ENCODE measurements at regions not wholly inside any gene's neighbourhood (a gene's known extent, or its start where the extent isn't known, plus 50 kb on each side); places are given as distances from the start of the nearest gene placed in this dataset.
"Not testable (repeated sequence)": the region's sequence is repeated elsewhere in the genome, so short reads cannot be mapped to it uniquely, and the experiment has no call there.

DNA sequence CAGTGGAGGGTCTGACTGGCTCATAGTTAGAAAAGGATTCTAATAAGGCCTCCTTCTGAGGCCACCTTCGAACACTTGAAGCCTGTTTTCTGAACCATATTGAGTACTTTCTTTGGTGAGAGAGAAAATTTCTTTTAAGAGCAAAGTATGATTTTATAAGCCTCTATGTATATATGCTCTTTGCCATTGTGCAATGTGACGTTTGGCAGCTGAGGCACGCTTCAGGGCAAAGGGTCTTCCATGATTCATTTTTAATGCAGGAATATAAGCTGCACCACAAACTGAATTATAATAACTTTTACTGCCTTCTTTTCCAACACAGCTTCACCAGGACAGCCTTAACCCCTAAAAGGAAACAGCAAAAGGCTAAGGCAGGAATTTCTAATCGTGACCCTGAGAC is 154.4 kb downstream of the TTLL2 start:
- no peak overlapping the region for H3K4me3 ChIP-seq (replicated peaks; ENCODE audit: low read depth, low read length)
- TF ChIP-seq, protein P1, sequence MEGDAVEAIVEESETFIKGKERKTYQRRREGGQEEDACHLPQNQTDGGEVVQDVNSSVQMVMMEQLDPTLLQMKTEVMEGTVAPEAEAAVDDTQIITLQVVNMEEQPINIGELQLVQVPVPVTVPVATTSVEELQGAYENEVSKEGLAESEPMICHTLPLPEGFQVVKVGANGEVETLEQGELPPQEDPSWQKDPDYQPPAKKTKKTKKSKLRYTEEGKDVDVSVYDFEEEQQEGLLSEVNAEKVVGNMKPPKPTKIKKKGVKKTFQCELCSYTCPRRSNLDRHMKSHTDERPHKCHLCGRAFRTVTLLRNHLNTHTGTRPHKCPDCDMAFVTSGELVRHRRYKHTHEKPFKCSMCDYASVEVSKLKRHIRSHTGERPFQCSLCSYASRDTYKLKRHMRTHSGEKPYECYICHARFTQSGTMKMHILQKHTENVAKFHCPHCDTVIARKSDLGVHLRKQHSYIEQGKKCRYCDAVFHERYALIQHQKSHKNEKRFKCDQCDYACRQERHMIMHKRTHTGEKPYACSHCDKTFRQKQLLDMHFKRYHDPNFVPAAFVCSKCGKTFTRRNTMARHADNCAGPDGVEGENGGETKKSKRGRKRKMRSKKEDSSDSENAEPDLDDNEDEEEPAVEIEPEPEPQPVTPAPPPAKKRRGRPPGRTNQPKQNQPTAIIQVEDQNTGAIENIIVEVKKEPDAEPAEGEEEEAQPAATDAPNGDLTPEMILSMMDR (IDR thresholded peaks at IDR 0.05; ENCODE audit: low read length, missing control alignments) = no peak
- DNase-seq (ENCODE audit: low read depth) = no peak

DNA sequence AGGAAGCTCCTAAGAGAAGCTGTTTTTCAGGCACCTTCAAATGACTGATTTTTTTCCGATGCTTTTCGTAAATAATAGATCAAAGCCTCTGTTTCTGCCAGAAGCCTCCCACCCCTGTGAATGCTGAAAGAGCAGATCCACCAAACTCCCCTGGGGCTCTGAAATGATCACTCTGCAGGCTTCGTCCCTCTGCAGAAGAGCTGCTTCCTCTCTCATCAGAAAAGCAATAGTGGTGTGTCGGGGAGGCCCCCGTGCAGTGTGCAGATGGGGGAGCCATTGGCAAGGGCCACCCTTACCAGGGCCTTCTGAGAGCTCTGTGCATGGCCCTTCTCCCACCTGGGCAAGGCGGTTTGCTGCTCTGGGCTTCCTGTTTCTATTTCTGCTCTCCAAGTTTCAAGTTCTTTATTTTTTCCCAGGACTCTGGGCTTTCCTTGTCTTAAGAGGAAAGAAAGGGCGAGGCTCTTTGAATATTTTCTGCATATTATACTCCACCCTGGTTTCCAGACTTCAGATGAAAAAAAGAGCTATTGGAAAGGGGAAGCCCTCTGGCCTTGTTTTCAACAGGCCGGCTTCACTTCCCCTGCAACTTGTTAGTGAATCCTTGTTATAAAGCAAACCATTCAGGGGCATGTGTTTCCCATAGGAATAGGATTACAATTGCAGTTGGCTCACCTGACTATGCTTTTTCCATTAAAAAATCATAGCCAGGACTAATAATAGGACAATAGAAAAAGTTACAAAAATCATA is 155.2 kb downstream of the TTLL2 start:
- H3K4me3 ChIP-seq (replicated peaks; ENCODE audit: low read depth, low read length) = no peak overlapping the region
- TF ChIP-seq, protein P1 (IDR thresholded peaks at IDR 0.05; ENCODE audit: low read length, missing control alignments) = no peak
- no peak for DNase-seq (ENCODE audit: low read depth)

DNA sequence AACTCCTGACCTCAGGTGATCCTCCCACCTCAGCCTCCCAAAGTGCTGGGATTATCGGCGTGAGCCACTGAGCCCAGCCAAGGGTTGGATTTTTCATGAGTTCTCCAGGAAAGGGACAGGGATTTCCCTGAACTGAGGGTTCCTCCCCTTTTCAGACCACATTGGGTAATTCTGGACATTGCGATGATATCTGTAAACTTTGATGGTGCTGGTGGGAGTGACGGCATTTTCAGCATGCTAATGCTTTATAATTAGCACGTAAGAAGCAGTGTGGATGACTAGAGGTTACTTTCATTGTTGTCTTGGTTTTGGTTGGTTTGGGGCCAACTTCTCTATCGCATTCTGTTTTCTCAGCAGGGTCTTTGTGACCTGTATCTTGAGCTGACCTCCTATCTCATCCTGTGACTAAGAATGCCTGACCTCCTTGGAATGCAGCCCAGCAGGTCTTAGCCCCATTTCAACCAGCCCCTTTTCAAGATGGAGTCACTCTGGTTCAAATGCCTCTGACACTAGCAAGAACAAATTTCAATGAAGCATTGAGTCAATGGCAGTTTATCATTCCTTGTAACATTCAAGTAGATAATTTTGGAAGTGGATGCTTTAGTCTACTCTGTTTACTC is 156.5 kb downstream of the TTLL2 start:
- H3K4me3 ChIP-seq (replicated peaks; ENCODE audit: low read depth, low read length) = no peak overlapping the region
- TF ChIP-seq, protein P1 (IDR thresholded peaks at IDR 0.05; ENCODE audit: low read length, missing control alignments) = no peak
- no peak for DNase-seq (ENCODE audit: low read depth)

DNA sequence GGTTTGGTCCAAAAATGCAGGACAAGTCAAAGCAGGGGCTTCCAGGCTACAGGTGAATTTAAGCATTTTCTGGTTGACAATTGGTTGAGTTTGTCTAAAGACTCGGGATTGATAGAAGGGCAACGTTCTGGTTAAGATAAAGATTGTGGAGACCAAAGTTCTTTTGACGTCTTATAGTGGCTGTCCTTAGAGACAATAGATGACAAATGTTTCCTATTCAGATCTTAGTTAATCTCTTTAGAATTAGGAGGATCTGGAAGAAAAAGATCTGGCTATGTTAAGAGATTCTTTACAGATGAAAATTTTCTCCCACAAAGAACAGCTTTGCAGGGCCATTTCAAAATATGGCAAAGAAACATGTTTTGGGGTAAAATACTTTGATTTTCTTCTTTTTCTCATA is 157.9 kb downstream of the TTLL2 start:
- not testable (repeated sequence) for H3K4me3 ChIP-seq (replicated peaks; ENCODE audit: low read depth, low read length); DNase-seq (ENCODE audit: low read depth)

DNA sequence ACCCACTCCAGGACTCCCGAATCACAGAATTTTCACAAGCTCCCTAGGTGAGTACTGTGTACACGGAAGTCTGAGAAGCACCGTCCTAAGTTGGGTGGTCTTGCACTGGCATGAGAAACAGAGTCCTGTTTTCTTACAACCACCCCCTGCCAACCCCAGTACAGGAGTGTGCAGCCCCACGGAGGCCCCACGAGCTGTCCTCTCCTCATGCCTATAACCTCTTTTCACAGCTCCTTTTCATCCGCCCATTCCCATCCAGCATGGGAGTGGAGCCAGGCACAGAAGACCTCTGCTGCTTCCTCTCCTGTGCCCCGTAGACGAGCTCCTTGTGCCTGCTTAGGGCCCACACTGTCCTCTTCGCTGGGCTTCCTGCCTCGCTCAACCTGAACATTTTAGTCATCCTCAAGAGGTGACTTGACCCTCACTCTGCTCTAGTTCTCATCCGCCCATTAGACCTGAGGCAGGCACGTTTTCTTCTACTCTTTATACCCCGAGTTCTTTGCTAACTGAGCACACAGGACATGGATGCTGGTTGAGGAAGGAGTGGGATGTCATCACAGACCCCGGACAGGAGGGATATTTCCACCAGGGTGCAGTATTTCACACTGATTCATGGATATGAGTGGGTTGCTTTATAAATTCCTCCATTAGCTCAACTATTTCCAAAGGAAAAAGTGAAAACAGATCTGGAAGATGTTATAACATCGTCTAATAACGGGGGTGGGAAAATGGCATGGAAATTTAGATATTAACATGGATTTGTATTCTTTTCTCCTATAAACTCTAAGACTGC is 160.5 kb downstream of the TTLL2 start:
- TF ChIP-seq, protein P1 (IDR thresholded peaks at IDR 0.05; ENCODE audit: low read length, missing control alignments) = peak; percentile 60
- DNase-seq (ENCODE audit: low read depth) = peak; percentile 74
- no peak overlapping the region for H3K4me3 ChIP-seq (replicated peaks; ENCODE audit: low read depth, low read length)

DNA sequence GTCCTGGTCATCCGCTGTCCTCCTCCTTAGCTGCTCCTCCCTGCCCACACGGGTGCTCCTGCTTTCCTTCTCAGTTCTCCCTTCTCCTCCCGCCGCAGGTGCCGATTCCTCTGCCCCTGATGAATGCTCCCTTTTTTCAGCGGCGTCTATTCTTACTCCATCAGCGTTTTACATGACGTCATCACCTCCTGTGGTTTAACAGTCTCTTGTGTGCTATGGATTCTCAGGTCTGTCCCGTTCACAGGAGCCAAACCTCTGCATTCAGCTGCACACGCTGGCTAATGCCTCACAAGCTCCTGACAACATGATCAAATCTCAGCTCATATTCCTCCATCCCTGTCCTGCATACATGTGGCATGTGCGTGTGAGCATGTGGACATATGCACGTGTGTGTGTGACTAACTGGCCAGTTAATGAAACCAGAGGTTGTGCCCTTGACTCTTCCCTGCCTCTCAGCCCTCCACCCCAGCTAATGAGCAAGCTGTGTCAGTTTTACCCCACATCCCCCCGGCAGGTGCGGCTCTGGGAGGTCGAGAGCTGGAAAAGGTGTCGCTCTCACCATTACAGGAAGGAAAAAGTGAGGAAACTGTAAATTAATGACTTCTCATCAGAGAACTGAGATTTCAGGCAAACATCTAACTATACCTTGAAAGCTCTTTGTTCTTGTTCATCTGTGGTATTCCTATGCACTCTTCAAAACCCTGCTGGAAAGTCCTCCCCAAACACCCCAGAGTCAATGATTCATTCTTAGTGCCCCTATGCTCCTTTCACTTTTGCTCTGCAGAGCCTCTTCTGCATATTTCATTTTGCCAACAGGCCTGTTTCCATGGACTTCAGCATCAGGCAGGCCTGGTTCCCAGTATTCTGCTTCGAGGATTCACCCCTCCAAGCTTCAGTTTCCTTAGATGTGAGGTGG is 163.1 kb downstream of the TTLL2 start:
- TF ChIP-seq, protein P1 (IDR thresholded peaks at IDR 0.05; ENCODE audit: low read length, missing control alignments) = no peak
- no peak for DNase-seq (ENCODE audit: low read depth)
- H3K4me3 ChIP-seq (replicated peaks; ENCODE audit: low read depth, low read length) = no peak overlapping the region

Measured in fibroblast of pulmonary artery (primary cell).